ENCODE measurements at regions not wholly inside any gene's neighbourhood (a gene's known extent, or its start where the extent isn't known, plus 50 kb on each side); places are given as distances from the start of the nearest gene placed in this dataset.

DNA sequence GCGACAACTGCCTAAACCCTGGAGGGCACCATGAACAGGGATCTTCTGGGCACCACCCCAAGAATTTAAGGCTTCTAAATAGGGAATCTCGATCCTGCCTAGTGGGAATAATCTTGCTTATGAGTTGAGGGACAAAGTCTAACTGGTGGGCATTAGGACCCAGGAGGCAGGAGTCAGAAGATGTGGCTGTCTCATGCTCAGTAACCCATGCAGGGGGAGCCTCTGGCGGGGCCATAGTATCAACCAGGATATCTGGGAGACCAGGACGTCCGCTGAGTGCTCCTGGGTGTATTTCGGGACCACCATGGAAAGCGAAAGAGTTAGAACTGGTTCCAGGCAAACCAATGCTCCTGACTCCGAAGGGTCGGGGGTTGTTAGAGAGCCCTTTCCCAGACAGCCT, 356.1 kb downstream of the OTOL1 start:
- DNase-seq (ENCODE audit: low read depth): no peak
- CTCF ChIA-PET: interaction anchor here (1.0 kb wide), 1 partner anchor 11 kb away, joined by 5 read pairs; no protein-coding TSS in a partner anchor
- POLR2A ChIA-PET: no interaction called here
- H3K27me3 ChIP-seq (ENCODE audit: control insufficient read depth, insufficient read depth, low read length): no peaks in the 10 kb centered on the region
- no peaks in the 10 kb centered on the region for H3K36me3 ChIP-seq (ENCODE audit: control insufficient read depth, insufficient read depth, low read length)
- no peak overlapping the region for H3K4me3 ChIP-seq (ENCODE audit: low read depth, low read length)
- no peak for TF ChIP-seq CTCF (IDR thresholded peaks at IDR 0.05; ENCODE audit: insufficient read depth, low read depth, low read length)

DNA sequence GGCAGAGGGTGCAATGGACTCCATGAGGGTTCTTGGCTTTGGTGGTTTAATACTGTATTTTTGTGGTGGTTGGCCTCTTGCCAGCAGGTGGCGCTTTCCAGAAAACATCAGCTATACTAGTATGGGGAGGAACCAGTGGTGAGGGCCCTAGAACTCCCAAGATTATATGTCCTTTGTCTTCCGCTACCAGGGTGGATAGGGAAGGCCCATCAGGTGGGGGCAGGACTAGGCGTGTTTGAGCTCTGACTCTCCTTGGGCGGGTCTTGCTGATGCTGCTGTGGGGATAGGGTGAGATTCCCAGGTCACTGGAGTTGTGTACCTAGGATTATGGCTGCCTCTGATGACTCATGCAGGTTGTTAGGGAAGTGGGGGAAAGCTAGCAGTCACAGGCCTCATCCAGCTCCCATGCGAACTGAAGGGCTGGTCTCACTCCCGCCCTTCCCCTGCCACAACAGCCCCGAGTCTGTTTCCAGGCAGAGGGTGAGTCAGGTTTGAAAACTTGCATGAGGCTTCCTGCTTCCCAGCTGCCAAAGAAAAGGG, 357.7 kb downstream of the OTOL1 start:
- DNase-seq (ENCODE audit: low read depth): peak; percentile 3
- Histone ChIP-seq H3K27me3 (ENCODE audit: control insufficient read depth, insufficient read depth, low read length) (no peaks in the 10 kb centered on the region), H3K4me3 (ENCODE audit: low read depth, low read length) (no peak overlapping the region), H3K36me3 (ENCODE audit: control insufficient read depth, insufficient read depth, low read length) (no peaks in the 10 kb centered on the region)
- CTCF ChIA-PET: interaction anchor here (0.6 to 1.0 kb wide), 3 partner anchors 11 to 954 kb away, joined by 3 read pairs; no protein-coding TSS in a partner anchor
- TF ChIP-seq CTCF (IDR thresholded peaks at IDR 0.05; ENCODE audit: insufficient read depth, low read depth, low read length): no peak
- POLR2A ChIA-PET: no interaction called here

- CTCF ChIA-PET: no interaction called here
- POLR2A ChIA-PET: no interaction called here
- no peak for TF ChIP-seq CTCF (IDR thresholded peaks at IDR 0.05; ENCODE audit: insufficient read depth, low read depth, low read length)
- Histone ChIP-seq H3K27me3 (ENCODE audit: control insufficient read depth, insufficient read depth, low read length) (no peaks in the 10 kb centered on the region), H3K36me3 (ENCODE audit: control insufficient read depth, insufficient read depth, low read length) (no peaks in the 10 kb centered on the region), H3K4me3 (ENCODE audit: low read depth, low read length) (no peak overlapping the region)
- no peak for DNase-seq (ENCODE audit: low read depth)
Observed at GRCh38 chr3:161859057-161859456, 362.4 kb downstream of the OTOL1 start.

- TF ChIP-seq CTCF (IDR thresholded peaks at IDR 0.05; ENCODE audit: insufficient read depth, low read depth, low read length): no peak
- Histone ChIP-seq H3K36me3 (ENCODE audit: control insufficient read depth, insufficient read depth, low read length) (no peaks in the 10 kb centered on the region), H3K4me3 (ENCODE audit: low read depth, low read length) (no peak overlapping the region), H3K27me3 (ENCODE audit: control insufficient read depth, insufficient read depth, low read length) (no peaks in the 10 kb centered on the region)
- CTCF ChIA-PET: no interaction called here
- DNase-seq (ENCODE audit: low read depth): no peak
- POLR2A ChIA-PET: no interaction called here
Observed at GRCh38 chr3:161859865-161860450, 363.4 kb downstream of the OTOL1 start.

DNA sequence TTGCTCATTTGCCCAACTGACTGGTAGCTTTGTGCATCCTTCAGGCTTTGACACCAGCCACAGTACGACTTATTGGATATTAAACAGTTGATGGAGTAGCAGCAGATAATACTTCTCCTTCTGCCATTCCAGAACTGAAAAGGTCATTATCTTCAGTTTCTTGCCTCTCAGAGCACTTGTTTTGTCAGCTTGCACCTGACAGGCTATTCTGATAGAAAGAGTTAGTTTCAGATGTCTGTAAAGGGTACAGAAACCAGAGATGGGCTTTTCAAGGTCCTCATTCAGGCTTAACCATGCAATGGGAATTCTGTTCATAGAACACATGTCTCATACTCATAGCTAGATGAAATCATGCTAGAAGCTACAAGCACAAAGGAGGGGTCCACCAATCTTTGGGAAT, 367.2 kb downstream of the OTOL1 start:
- DNase-seq (ENCODE audit: low read depth): no peak
- Histone ChIP-seq H3K4me3 (ENCODE audit: low read depth, low read length) (no peak overlapping the region), H3K27me3 (ENCODE audit: control insufficient read depth, insufficient read depth, low read length) (no peaks in the 10 kb centered on the region), H3K36me3 (ENCODE audit: control insufficient read depth, insufficient read depth, low read length) (no peaks in the 10 kb centered on the region)
- TF ChIP-seq CTCF (IDR thresholded peaks at IDR 0.05; ENCODE audit: insufficient read depth, low read depth, low read length): no peak
- POLR2A ChIA-PET: no interaction called here
- CTCF ChIA-PET: interaction anchor here (1.6 kb wide), 1 partner anchor 12 kb away, joined by 5 read pairs; no protein-coding TSS in a partner anchor
